ENCODE measurements at regions not wholly inside any gene's neighbourhood (a gene's known extent, or its start where the extent isn't known, plus 50 kb on each side); places are given as distances from the start of the nearest gene placed in this dataset.

GRCh38 chr4:167550021-167550420 is 315.7 kb upstream of the SPOCK3 start:
- no peak for TF ChIP-seq CTCF (IDR thresholded peaks at IDR 0.05; ENCODE audit: low read length)
- TF ChIP-seq EZH2 (IDR thresholded peaks at IDR 0.05; ENCODE audit: borderline replicate concordance, low read length) = no peak
